Activated CD4-positive, alpha-beta T cell treated with anti-CD3 and anti-CD28 coated beads, Interleukin-2, Interleukin-4, amounts not matched to agents 100 ng/mL and 50 ng/mL, durations not matched to agents 16 hours and 8 hours (primary cell): ENCODE measurements at regions not wholly inside any gene's neighbourhood (a gene's known extent, or its start where the extent isn't known, plus 50 kb on each side); places are given as distances from the start of the nearest gene placed in this dataset.
"Not testable (repeated sequence)": the region's sequence is repeated elsewhere in the genome, so short reads cannot be mapped to it uniquely, and the experiment has no call there.

Experiments used
- DNase-seq: peaks from one replicate; pipeline ENCODE4 v3.0.0-alpha.2; 2020; ENCODE audit warnings: low spot score

- DNase-seq, result no peak
Measured at GRCh38 chr12:131437706-131438492, 273.0 kb upstream of the SFSWAP start.

- not testable (repeated sequence) for DNase-seq
Measured at GRCh38 chr12:131438493-131438835, 272.4 kb upstream of the SFSWAP start.

GRCh38 chr12:131438881-131439280 lies 272.0 kb upstream of the SFSWAP start:
- no peak for DNase-seq

- DNase-seq, result not testable (repeated sequence)
Measured at GRCh38 chr12:131439752-131440151, 271.1 kb upstream of the SFSWAP start.

GRCh38 chr12:131440209-131441059 lies 270.5 kb upstream of the SFSWAP start:
- not testable (repeated sequence) for DNase-seq

- DNase-seq, result no peak
Measured at GRCh38 chr12:131441060-131441396, 269.9 kb upstream of the SFSWAP start.

- DNase-seq, result no peak
Measured at GRCh38 chr12:131441638-131442336, 269.1 kb upstream of the SFSWAP start.

- DNase-seq, result no peak
Measured at GRCh38 chr12:131442337-131442918, 268.5 kb upstream of the SFSWAP start.

GRCh38 chr12:131443019-131444000 lies 267.6 kb upstream of the SFSWAP start:
- DNase-seq, result no peak

- DNase-seq, result no peak
Measured at GRCh38 chr12:131444220-131445164, 266.4 kb upstream of the SFSWAP start.

GRCh38 chr12:131445184-131445774 lies 265.6 kb upstream of the SFSWAP start:
- no peak for DNase-seq

GRCh38 chr12:131445795-131446194 lies 265.1 kb upstream of the SFSWAP start:
- DNase-seq, result no peak

GRCh38 chr12:131447636-131448035 lies 263.3 kb upstream of the SFSWAP start:
- not testable (repeated sequence) for DNase-seq

GRCh38 chr12:131448254-131448795 lies 262.6 kb upstream of the SFSWAP start:
- DNase-seq, result no peak

GRCh38 chr12:131449027-131449426 lies 261.9 kb upstream of the SFSWAP start:
- no peak for DNase-seq

GRCh38 chr12:131452444-131452860 lies 258.4 kb upstream of the SFSWAP start:
- peak; percentile 35 for DNase-seq

- peak; percentile 37 for DNase-seq
Measured at GRCh38 chr12:131454418-131455217, 256.3 kb upstream of the SFSWAP start.

- DNase-seq, result no peak
Measured at GRCh38 chr12:131455218-131455506, 255.7 kb upstream of the SFSWAP start.
